ENCODE measurements at regions not wholly inside any gene's neighbourhood (a gene's known extent, or its start where the extent isn't known, plus 50 kb on each side); places are given as distances from the start of the nearest gene placed in this dataset.

GRCh38 chr1:143694085-143694484, 277.7 kb downstream of the FAM72C start:
- no peak for TF ChIP-seq EZH2phosphoT487 (IDR thresholded peaks at IDR 0.05; ENCODE audit: insufficient read depth, low read depth)
- no peak for TF ChIP-seq EZH2 (IDR thresholded peaks at IDR 0.05; ENCODE audit: insufficient read depth, poor library complexity, severe bottlenecking)

Data from GM23248 (cell line).